WI38 (cell line): ENCODE measurements at regions not wholly inside any gene's neighbourhood (a gene's known extent, or its start where the extent isn't known, plus 50 kb on each side); places are given as distances from the start of the nearest gene placed in this dataset.

Experiments
- H3K4me3 ChIP-seq: 2 replicates; pipeline ENCODE4 v1.5.1; 2011; ENCODE audit warnings: low read depth, mild to moderate bottlenecking, control low read depth, low read length
- CTCF ChIP-seq: IDR thresholded peaks from 2 replicates; pipeline ENCODE4 v1.5.1; 2012; ENCODE audit warnings: low read depth, mild to moderate bottlenecking, control low read depth, low read length

- no peak for TF ChIP-seq CTCF
- no peak overlapping the region for H3K4me3 ChIP-seq
Measured at GRCh38 chr20:10971096-10971495, 297.3 kb upstream of the JAG1 start.

- no peak overlapping the region for H3K4me3 ChIP-seq
- TF ChIP-seq CTCF = no peak
Measured at GRCh38 chr20:10972219-10972860, 298.5 kb upstream of the JAG1 start.

- no peak overlapping the region for H3K4me3 ChIP-seq
- no peak for TF ChIP-seq CTCF
Measured at GRCh38 chr20:10976051-10976450, 302.3 kb upstream of the JAG1 start.

- no peak for TF ChIP-seq CTCF
- no peak overlapping the region for H3K4me3 ChIP-seq
Measured at GRCh38 chr20:10978019-10978702, 304.4 kb upstream of the JAG1 start.

GRCh38 chr20:10978713-10979112, 304.9 kb upstream of the JAG1 start:
- no peak overlapping the region for H3K4me3 ChIP-seq
- no peak for TF ChIP-seq CTCF

- H3K4me3 ChIP-seq = no peak overlapping the region
- TF ChIP-seq CTCF = no peak
Measured at GRCh38 chr20:10982692-10983091, 308.9 kb upstream of the JAG1 start.

- TF ChIP-seq CTCF = no peak
- no peak overlapping the region for H3K4me3 ChIP-seq
Measured at GRCh38 chr20:10984294-10984693, 310.5 kb upstream of the JAG1 start.
